GM12891 (cell line): ENCODE measurements at regions not wholly inside any gene's neighbourhood (a gene's known extent, or its start where the extent isn't known, plus 50 kb on each side); places are given as distances from the start of the nearest gene placed in this dataset.

Source experiments
- POLR2A ChIP-seq: IDR thresholded peaks from 2 replicates; pipeline ENCODE4 v1.6.1; 2011; ENCODE audit warnings: low read depth, low read length, control low read depth
- POLR2AphosphoS5 ChIP-seq: IDR thresholded peaks from 2 replicates; pipeline ENCODE4 v1.6.1; 2011; ENCODE audit warnings: low read depth, low read length, control low read depth

GRCh38 chr6:142665393-142665792, 279.6 kb downstream of the HIVEP2 start:
- no peak for TF ChIP-seq POLR2A
- TF ChIP-seq POLR2AphosphoS5: no peak
